ENCODE measurements at regions not wholly inside any gene's neighbourhood (a gene's known extent, or its start where the extent isn't known, plus 50 kb on each side); places are given as distances from the start of the nearest gene placed in this dataset.

DNA sequence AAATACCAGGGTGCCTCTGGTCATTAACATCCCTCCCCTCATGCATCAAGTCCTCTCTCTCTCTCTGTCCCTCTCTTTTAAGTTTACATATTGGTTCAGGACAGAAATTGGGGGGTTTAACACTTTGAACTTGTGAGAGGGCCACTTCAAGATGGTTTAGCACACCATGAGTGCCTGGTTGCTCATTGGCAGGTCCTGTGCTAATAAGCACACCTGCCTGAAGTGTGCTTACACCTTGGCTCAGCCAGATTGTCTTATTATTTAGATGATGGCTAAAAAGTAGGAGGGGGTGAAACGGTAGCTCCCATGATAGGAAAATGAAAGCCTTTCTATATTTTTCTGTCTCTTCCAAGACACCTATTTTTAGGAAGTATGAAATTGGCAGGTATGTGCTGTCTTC lies 205.8 kb downstream of the ARL6IP6 start:
- H3K27ac ChIP-seq: no peak overlapping the region
- no peaks in the 10 kb centered on the region for H3K4me1 ChIP-seq (replicated peaks; ENCODE audit: insufficient read depth)
- no peak overlapping the region for H3K4me3 ChIP-seq
- H3K9me2 ChIP-seq (ENCODE audit: insufficient read depth): no peaks in the 10 kb centered on the region
- ChIA-PET POLR2A (ENCODE audit: unreplicated experiment) (interaction anchor here (0.6 kb wide), 1 partner anchor 340 kb away, joined by 3 read pairs; no protein-coding TSS in a partner anchor), CTCF (no interaction called here)
- no peaks in the 10 kb centered on the region for H3K9me3 ChIP-seq (ENCODE audit: insufficient read depth, low read depth)
- H2AFZ ChIP-seq: no peak overlapping the region
- no peak overlapping the region for H3K4me2 ChIP-seq
- no peaks in the 10 kb centered on the region for H3K36me3 ChIP-seq (ENCODE audit: low read depth)
- no peak for DNase-seq
- no peaks in the 10 kb centered on the region for H3K27me3 ChIP-seq (ENCODE audit: insufficient read depth, low read depth)
- no peak for TF ChIP-seq EZH2 (IDR thresholded peaks at IDR 0.05; ENCODE audit: low read depth)
- TF ChIP-seq, protein P1, sequence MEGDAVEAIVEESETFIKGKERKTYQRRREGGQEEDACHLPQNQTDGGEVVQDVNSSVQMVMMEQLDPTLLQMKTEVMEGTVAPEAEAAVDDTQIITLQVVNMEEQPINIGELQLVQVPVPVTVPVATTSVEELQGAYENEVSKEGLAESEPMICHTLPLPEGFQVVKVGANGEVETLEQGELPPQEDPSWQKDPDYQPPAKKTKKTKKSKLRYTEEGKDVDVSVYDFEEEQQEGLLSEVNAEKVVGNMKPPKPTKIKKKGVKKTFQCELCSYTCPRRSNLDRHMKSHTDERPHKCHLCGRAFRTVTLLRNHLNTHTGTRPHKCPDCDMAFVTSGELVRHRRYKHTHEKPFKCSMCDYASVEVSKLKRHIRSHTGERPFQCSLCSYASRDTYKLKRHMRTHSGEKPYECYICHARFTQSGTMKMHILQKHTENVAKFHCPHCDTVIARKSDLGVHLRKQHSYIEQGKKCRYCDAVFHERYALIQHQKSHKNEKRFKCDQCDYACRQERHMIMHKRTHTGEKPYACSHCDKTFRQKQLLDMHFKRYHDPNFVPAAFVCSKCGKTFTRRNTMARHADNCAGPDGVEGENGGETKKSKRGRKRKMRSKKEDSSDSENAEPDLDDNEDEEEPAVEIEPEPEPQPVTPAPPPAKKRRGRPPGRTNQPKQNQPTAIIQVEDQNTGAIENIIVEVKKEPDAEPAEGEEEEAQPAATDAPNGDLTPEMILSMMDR (conservative IDR thresholded peaks at IDR 0.05): no peak
- H3F3A ChIP-seq (ENCODE audit: insufficient read depth, low read depth): 0 out of 2 replicates have a peak, but pooled peaks cover 5% of the 10 kb centered on the region
- H4K20me1 ChIP-seq (ENCODE audit: insufficient read depth): no peaks in the 10 kb centered on the region
- no TSS peak for BruUV-seq (replicated peaks)
- intact Hi-C loops (cut with micrococcal nuclease; ENCODE audit: unreplicated experiment): no loop called here
- no peaks in the 10 kb centered on the region for H3K79me2 ChIP-seq (ENCODE audit: low read depth)

DNA sequence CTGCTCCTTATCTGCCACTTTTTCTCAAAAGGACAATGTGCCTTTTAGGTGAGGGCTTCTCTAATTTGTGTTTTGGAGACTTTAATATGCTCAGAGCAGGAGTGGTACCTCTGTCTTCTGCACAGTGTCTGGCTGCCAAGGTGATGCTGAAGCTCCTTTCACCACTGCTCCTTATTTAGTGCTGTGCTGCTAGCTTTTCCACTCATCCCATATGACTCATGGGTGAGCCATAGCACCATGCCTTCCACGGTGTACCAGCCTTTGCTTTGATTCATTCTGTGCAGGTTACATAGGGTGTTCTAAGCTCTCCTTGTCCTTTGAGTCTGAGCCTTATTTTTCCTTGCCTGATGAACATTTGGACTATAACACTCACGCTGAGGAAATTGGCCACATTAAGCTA lies 202.4 kb downstream of the ARL6IP6 start:
- ChIA-PET CTCF (no interaction called here), POLR2A (ENCODE audit: unreplicated experiment) (no interaction called here)
- Histone ChIP-seq H3K27ac (no peak overlapping the region), H3K4me2 (no peak overlapping the region), H3K27me3 (ENCODE audit: insufficient read depth, low read depth) (no peaks in the 10 kb centered on the region), H3K4me3 (no peak overlapping the region), H3K4me1 (replicated peaks; ENCODE audit: insufficient read depth) (no peaks in the 10 kb centered on the region), H3K9me2 (ENCODE audit: insufficient read depth) (no peaks in the 10 kb centered on the region), H3K9me3 (ENCODE audit: insufficient read depth, low read depth) (no peaks in the 10 kb centered on the region), H2AFZ (no peak overlapping the region), H3K36me3 (ENCODE audit: low read depth) (no peaks in the 10 kb centered on the region), H3K79me2 (ENCODE audit: low read depth) (no peaks in the 10 kb centered on the region), H4K20me1 (ENCODE audit: insufficient read depth) (no peaks in the 10 kb centered on the region), H3F3A (ENCODE audit: insufficient read depth, low read depth) (no peaks in the 10 kb centered on the region)
- TF ChIP-seq, protein P1 (conservative IDR thresholded peaks at IDR 0.05): no peak
- TF ChIP-seq EZH2 (IDR thresholded peaks at IDR 0.05; ENCODE audit: low read depth): no peak
- no peak for DNase-seq
- no TSS peak for BruUV-seq (replicated peaks)
- intact Hi-C loops (cut with micrococcal nuclease; ENCODE audit: unreplicated experiment): no loop called here

DNA sequence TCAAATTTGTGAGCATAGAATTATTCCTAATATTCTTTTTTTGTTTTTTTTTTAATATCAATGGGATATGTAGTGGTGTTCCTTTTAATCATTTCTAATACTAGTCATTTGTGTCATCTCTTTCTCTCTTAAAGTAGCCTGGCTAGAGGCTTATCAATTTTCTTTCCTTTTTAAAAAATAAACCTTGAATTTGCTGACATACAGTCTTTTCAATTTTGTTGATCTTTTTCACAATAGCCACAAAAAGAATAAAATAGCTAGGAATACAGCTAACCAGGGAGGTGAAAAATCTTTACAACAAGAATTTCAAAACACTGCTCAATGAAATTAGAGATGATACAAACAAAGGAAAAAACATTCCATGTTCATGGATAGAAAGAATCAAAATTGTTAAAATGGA lies 192.6 kb downstream of the ARL6IP6 start:
- ChIA-PET CTCF (no interaction called here), POLR2A (ENCODE audit: unreplicated experiment) (no interaction called here)
- no peak for DNase-seq
- Histone ChIP-seq H3K4me2 (no peak overlapping the region), H4K20me1 (ENCODE audit: insufficient read depth) (no peaks in the 10 kb centered on the region), H3K4me1 (replicated peaks; ENCODE audit: insufficient read depth) (no peaks in the 10 kb centered on the region), H2AFZ (no peak overlapping the region), H3K27me3 (ENCODE audit: insufficient read depth, low read depth) (no peaks in the 10 kb centered on the region), H3K9me2 (ENCODE audit: insufficient read depth) (no peaks in the 10 kb centered on the region; the same call in 1 of the 2 replicates), H3K36me3 (ENCODE audit: low read depth) (no peaks in the 10 kb centered on the region), H3K27ac (no peak overlapping the region), H3F3A (ENCODE audit: insufficient read depth, low read depth) (no peaks in the 10 kb centered on the region), H3K4me3 (no peak overlapping the region), H3K79me2 (ENCODE audit: low read depth) (no peaks in the 10 kb centered on the region), H3K9me3 (ENCODE audit: insufficient read depth, low read depth) (no peaks in the 10 kb centered on the region)
- TF ChIP-seq, protein P1 (conservative IDR thresholded peaks at IDR 0.05): no peak
- no peak for TF ChIP-seq EZH2 (IDR thresholded peaks at IDR 0.05; ENCODE audit: low read depth)
- intact Hi-C loops (cut with micrococcal nuclease; ENCODE audit: unreplicated experiment): no loop called here
- BruUV-seq (replicated peaks): no TSS peak
